HG03439 (cell line): ENCODE measurements at regions not wholly inside any gene's neighbourhood (a gene's known extent, or its start where the extent isn't known, plus 50 kb on each side); places are given as distances from the start of the nearest gene placed in this dataset.

Experiments
- ATAC-seq: cut with Tn5 transposase; IDR thresholded peaks from one replicate; pipeline ENCODE4 v1.9.1; 2021; ENCODE audit warnings: mild to moderate bottlenecking, moderate library complexity; ENCODE audit not compliant: unreplicated experiment

- ATAC-seq = no peak
These were observed 195.2 kb downstream of the TLE3 start for GRCh38 chr15:69902414-69903062.

GRCh38 chr15:69903470-69904469 lies 193.9 kb downstream of the TLE3 start:
- no peak for ATAC-seq

GRCh38 chr15:69906256-69907185 lies 191.2 kb downstream of the TLE3 start:
- no peak for ATAC-seq

GRCh38 chr15:69908060-69908459 lies 189.7 kb downstream of the TLE3 start:
- no peak for ATAC-seq

GRCh38 chr15:69908590-69909420 lies 188.9 kb downstream of the TLE3 start:
- ATAC-seq = no peak

- ATAC-seq = no peak
These were observed 187.8 kb downstream of the TLE3 start for GRCh38 chr15:69909719-69910444.

- no peak for ATAC-seq
These were observed 187.2 kb downstream of the TLE3 start for GRCh38 chr15:69910514-69910913.

- ATAC-seq = no peak
These were observed 185.6 kb downstream of the TLE3 start for GRCh38 chr15:69912116-69912515.

GRCh38 chr15:69914040-69914439 lies 183.7 kb downstream of the TLE3 start:
- ATAC-seq = no peak

- ATAC-seq = no peak
These were observed 182.8 kb downstream of the TLE3 start for GRCh38 chr15:69914960-69915359.

- ATAC-seq = no peak
These were observed 181.4 kb downstream of the TLE3 start for GRCh38 chr15:69916169-69916785.

- ATAC-seq = no peak
These were observed 180.7 kb downstream of the TLE3 start for GRCh38 chr15:69917056-69917455.

GRCh38 chr15:69919816-69920215 lies 177.9 kb downstream of the TLE3 start:
- ATAC-seq = no peak

GRCh38 chr15:69920221-69920620 lies 177.5 kb downstream of the TLE3 start:
- no peak for ATAC-seq

GRCh38 chr15:69921626-69922619 lies 175.8 kb downstream of the TLE3 start:
- no peak for ATAC-seq

GRCh38 chr15:69924531-69924930 lies 173.2 kb downstream of the TLE3 start:
- ATAC-seq = no peak

GRCh38 chr15:69926006-69926405 lies 171.7 kb downstream of the TLE3 start:
- ATAC-seq = no peak

GRCh38 chr15:69926721-69927120 lies 171.0 kb downstream of the TLE3 start:
- ATAC-seq = no peak
